Stimulated activated CD4-positive, alpha-beta T cell treated with anti-CD3 and anti-CD28 coated beads, Interleukin-12 subunit alpha, Interleukin-12 subunit beta, amount 100 ng/mL, for 48 hours (primary cell): ENCODE measurements at regions not wholly inside any gene's neighbourhood (a gene's known extent, or its start where the extent isn't known, plus 50 kb on each side); places are given as distances from the start of the nearest gene placed in this dataset.
"Not testable (repeated sequence)": the region's sequence is repeated elsewhere in the genome, so short reads cannot be mapped to it uniquely, and the experiment has no call there.

Experiments used
- DNase-seq, 3 donors: peaks; one replicate each; pipeline ENCODE4 v3.0.0-alpha.2; 2020; ENCODE audit warnings: low read depth in 2 of 3, low spot score in 1 of 3

DNA sequence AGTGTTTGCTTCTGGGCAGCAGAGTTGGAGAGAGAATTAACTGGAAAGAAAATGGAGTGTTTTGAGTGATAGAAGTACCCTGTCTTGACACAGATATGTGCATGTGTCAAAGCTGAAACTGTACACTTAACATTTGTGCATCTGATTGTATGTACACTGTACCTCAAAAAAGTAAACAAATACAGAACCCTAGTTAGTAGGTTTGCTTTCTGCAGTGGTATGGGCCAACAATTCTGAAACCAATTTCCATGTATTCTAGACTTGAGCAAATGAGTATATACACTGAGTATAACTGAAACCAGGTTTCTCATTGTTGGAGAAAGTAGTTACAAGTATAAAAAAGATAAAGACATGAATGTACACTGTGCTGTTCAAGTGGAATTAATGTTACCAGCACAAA, 52.4 kb downstream of the ELAPOR2 start:
- no peak for DNase-seq

DNA sequence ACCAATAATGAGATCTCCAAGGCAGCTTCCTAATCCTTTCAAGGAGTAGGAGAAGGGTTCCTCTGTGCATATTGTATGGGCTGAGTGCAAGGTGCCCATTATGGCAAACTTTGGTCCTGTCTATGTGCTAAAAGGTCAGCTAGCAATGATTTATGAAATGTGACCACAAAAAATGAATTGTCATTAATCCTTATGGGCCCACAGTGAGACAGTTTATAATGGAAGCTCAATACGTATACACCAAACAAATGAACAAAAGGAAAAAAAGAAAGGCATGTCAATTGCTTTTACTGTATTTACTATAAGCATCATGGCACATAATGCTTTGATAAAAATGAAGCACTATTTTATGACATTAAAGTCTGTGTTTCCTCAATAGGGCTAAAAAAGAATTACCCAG, 54.5 kb downstream of the ELAPOR2 start:
- DNase-seq: no peak

DNA sequence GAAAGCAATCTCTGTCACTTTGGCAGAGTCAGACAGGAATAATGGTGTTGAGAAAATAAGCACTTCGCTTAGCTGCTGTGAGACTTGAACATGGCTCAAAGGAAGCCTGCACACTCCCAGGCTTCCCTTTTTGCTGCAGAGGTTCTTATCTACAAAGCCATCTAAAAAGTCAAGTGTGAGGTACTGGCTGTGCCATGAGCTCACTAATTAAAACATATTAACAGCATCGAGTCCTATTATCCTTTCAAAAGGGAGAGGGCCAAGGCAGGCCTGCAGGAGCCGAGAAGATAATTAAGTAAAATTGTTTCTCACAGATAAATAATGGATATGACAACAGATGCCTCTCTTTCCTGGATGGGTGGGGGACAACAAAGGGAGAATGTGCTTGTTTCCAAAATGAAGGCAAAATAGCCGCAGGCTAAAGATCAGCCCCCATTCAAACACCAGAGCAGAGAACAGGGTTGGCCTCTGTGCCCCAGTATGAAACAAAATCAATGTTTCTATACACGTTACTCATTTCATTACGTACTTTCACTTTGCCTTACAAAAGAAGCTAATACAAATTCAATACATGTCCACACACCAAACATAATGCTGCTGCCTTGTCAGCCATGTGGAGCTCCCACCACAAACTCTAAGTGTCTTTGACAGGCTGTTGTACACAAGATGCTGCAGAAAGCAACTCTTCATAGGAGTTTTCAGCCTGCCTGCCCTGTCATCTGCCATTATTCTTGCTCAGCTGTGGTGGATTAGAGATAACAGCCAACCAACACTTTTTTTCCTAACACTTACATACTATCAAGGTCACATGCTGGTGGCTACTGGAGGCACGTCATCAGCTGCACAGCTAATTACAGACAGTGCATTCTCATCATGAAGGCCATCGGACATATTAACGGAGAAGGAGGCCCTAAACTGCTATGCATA, 55.3 kb downstream of the ELAPOR2 start:
- DNase-seq: no peak

DNA sequence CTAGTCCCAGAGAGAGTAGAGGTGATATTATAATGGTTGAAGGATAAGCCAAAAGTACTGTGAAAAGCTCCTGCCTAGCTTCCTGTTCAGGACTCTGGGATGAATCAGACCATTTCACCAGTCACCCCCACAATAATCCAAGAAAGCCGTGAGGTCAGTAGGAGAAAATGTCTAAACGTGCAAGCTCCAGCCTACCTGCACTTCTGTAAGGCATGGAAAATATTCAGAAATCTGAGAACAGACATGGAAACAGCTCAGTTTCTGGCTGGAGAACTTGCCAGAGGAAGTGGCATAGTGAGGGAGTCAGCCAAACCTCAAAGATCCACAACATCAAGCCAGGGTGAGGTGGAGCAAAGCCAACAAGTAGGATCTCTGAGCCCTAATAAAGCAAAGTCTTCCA, 58.2 kb downstream of the ELAPOR2 start:
- no peak for DNase-seq

DNA sequence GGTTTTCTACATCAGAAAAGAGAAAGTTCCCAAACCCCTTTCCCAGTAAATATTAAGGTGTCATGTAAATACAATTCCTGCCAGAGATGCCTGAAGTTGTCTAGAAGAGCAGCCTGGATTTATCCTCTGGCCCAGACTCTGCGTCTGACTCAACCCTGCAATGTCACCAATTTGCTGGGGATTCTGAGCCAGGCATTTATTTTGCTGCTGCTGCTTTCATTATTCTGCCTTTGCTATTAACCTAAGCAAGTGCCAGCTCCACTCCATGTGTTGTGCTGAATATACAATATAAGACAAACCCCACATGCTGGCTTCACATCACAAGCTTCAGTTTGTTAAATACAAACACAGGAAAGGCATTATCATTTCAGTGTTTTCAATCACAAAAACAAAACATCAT, 59.1 kb downstream of the ELAPOR2 start:
- no peak for DNase-seq

DNA sequence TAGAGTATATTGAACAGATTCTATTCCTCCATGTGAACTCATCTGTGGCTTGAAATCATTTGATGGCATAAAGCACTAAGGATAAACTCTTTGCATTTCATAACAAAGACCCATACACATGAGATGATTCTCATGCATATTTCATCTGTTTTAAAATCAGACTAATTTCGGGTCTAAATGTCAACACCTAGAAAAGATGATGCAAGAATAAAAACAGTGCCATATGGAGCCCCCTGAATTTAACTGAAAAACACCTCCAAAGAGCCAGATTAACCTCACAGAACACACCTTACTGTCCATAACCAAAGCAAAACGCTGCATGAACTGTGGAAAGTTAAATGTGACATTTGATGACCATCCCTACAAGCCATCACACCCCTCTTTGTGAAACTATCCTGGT, 59.7 kb downstream of the ELAPOR2 start:
- DNase-seq: no peak

DNA sequence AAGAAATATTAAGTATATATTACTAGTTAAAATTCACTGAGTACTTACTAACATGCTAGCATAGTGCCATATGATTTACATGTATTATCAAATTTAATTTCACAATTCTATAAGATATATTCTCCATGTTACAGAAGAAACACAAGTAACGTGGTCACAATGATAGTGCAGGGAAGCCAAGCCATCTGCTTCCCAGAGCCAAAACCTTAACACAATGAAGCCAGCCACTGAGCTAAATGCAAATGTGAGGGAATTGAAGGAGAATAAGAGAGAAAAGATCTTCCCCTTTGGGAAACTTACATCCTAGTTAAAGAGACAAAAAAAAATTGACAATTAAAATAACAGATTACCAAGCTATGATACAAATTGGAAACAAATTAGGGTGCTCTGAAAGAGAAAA, 63.6 kb downstream of the ELAPOR2 start:
- no peak for DNase-seq

DNA sequence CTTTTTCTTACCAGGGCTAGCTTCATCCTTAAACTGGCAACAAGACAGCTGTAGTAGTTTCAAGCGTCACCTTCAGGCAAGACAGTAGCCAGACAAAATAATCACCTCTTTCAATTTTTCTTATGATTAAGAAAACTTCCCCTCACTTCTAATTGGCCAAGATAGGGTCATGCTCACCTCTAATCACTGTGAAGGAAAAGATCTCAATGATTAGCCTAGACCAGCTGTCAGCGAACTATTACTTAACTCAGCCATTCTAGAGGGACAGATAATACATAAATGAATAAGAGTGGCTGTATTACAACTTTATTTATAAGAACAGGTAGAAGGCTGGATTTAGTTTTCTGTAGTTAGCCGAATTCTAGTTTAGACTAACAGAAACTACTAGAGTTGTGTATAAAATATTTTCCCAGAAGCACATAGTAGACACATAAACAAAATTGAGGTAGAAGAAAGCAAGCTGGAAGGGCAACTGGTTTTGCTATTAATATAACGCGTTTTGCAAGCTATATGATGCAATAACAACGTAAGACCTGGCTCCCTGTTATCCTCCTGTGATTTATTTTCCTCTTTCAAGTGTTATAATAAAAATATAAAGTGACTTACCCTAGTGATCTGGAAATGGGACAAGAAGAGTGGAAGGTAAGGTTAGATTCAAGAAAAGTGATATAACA, 64.3 kb downstream of the ELAPOR2 start:
- no peak for DNase-seq

DNA sequence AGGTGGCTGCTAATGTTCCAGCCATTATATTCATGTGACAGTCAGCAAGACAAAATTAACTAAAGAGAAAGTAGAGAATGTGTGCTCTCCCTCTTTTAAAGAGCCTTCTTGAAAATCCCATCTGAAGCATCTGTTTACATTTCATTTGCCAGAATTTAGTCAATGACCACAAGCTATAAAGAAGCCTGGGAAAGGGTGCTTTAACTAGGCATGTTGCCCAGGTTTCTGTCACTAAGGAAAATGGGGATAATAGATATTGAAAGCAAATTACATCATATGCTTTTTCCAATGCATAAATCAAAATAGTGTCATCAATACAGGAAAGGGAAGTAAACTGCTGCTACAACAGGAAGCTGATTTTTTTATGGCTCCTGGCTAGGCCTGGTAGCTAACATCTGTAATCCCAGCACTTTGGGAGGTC, 67.7 kb downstream of the ELAPOR2 start:
- DNase-seq: no peak

DNA sequence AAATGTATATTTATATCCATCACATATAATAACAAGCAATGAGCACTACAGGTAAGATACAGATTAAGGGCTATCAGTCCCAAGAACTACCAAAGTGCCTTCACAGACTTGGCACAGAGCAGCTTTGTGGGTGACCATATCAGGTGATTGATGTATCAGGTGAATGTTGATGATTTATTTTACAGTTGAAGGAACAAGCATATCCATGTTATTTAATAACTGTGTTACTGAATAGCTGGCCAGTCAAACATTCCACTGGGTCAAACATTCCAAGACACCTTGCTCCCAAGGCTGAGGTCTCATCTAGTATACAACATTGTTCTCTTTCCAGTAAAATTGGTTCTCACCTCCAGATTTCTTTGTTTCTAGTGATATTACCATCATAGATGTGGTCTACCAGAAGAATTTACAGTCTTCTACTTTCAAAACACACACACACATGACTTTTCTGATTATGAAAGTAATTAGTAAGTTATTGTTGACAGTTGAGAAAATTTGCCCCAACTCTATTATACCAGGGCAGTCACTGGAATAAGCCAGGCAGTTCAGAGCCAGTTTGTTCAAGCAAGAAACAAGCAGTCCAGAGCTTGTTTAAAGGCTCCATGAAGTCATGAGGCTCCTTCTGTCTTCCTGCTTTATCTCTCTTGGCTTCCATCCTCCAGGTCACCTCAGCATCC, 68.2 kb downstream of the ELAPOR2 start:
- no peak for DNase-seq

DNA sequence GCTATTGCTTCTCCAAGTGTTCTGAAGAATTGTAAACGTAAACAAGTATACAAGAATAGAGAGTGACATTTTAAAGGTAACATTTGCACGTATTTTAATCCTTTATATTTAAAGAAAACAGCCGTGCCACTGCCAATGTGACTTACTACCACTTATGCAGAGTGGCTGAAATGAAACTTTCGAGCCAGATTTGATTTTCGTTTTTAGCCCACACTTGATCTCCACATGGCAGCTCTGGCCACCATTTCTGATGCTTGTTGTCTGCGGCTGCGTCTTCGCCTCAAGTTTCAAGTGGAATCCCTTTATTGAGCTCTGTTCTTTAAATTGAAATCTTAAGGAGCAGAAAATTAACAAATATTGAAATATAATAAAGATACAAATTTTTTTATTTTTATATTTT, 70.0 kb downstream of the ELAPOR2 start:
- DNase-seq: no peak

DNA sequence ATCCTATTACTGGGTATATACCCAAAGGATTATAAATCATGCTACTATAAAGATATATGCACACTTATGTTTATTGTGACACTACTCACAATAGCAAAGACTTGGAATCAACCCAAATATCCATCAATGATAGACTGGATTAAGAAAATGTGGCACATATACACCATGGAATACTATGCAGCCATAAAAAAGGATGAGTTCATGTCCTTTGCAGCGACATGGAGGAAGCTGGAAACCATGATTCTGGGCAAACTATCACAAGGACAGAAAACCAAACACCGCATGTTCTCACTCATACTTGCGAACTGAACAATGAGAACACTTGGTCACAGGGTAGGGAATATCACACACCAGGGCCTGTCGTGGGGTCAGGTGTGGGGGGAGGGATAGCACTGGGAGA, 71.6 kb downstream of the ELAPOR2 start:
- not testable (repeated sequence) for DNase-seq

DNA sequence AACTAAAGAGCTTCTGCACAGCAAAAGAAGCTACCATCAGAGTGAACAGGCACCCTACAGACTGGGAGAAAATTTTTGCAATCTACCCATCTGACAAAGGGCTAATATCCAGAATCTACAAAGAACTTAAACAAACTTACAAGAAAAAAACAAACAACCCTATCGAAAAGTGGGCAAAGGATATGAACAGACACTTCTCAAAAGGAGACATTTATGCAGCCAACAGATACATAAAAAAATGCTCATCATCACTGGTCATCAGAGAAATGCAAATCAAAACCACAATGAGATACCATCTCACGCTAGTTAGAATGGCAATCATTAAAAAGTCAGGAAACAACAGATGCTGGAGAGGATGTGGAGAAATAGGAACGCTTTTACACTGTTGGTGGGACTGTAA, 72.1 kb downstream of the ELAPOR2 start:
- not testable (repeated sequence) for DNase-seq

DNA sequence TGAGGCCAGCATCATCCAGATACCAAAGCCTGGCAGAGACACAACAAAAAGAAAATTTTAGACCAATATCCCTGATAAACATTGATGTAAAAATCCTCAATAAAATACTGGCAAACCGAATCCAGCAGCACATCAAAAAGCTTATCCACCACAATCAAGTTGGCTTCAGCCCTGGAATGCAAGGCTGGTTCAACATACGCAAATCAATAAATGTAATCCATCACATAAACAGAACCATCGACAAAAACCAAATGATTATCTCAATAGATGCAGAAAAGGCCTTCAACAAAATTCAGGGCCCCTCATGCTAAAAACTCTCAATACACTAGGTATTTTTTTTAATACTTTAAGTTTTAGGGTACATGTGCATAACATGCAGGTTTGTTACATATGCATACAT, 74.1 kb downstream of the ELAPOR2 start:
- not testable (repeated sequence) for DNase-seq

DNA sequence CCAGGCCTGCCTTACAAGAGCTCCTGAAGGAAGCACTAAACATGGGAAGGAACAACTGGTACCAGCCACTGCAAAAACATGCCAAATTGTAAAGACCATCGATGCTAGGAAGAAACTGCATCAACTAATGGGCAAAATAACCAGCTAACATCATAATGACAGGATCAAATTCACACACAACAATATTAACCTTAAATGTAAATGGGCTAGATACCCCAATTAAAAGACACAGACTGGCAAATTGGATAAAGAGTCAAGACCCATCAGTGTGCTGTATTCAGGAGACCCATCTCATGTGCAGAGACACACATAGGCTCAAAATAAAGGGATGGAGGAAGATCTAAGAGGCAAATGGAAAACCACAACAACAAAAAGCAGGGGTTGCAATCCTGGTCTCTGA, 75.8 kb downstream of the ELAPOR2 start:
- DNase-seq: not testable (repeated sequence)

DNA sequence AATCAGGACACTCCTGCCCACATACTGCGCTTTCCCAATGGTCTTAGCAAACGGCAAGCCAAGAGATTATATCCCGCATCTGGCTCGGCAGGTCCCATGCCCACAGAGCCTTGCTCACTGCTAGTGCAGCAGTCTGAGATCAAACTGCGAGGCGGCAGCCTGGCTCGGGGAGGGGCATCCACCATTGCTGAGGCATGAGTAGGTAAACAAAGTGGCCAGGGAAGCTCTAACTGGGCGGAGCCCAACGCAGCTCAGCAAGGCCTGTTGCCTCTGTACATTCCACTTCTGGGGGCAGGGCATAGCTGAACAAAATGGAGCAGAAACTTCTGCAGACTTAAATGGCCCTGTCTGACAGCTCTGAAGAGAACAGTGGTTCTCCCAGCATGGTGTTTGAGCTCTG, 77.5 kb downstream of the ELAPOR2 start:
- not testable (repeated sequence) for DNase-seq

DNA sequence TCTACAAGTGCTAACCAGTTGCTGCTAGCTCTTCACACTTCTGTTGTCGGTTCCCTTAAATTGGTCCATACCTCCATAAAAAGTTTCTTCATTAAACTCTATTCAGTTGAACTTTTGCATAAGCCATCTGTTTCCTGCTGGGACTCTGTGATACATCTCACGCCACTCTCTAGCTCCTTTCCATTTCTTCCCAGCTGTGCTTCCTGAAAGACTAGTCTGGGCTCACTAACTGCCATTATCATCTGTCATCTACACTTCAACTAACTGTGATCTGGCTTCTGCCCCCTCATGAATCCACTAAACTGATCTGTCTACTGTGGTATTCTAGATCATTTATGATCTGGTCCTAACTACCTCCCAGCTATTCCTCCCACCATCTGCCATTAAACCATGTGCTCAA, 78.3 kb downstream of the ELAPOR2 start:
- no peak for DNase-seq

DNA sequence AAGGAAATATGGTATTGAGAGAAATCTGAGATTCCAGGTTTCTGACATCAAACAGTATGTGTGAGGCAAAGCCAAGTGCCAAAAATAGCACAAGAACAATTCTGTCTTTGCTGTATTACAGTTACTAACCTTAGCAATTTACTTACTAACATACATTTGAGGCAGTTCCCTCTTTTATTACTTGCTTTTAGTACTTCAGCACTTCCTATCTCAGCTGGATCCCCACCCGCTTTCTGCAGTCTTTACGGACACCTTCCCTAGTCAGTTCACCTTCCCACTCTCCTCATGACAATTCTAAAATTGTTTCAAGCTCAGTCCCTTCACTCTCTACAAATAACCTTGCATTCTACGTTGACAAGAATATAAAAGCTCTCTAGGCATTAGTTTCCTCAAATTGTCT, 79.2 kb downstream of the ELAPOR2 start:
- no peak for DNase-seq

DNA sequence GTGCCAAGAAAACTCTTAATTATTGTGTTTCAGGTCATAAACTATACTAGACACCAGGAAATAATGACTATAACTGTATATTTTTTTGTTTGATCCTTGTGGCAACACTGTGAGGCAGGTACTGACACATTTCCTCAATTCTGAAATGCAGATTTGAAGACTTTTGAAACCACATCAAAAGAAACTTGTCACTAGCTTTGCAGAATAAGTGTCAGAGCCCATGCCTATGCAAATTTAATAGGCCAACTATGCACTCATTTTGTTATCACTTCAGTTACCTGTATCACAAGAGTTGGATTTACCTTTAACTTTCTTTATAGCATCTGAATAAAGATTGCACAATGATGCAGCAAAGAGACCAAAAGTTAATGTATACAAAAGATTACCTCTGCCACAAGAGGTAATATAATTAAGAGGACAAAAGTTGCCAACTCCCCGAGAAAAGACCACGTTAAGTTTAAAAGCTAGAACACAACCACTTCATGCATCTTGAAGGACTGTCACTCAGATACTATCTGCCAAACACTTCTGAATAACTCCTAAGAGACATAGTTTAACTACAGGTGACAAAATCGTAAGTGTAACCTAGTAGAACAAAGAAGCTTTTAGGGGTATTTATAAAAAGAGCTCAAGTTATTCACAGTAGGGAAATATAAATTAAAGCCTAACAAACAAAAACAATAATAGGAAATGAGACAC, 80.5 kb downstream of the ELAPOR2 start:
- peak in 1 of 3 donors; percentile 15 for DNase-seq

DNA sequence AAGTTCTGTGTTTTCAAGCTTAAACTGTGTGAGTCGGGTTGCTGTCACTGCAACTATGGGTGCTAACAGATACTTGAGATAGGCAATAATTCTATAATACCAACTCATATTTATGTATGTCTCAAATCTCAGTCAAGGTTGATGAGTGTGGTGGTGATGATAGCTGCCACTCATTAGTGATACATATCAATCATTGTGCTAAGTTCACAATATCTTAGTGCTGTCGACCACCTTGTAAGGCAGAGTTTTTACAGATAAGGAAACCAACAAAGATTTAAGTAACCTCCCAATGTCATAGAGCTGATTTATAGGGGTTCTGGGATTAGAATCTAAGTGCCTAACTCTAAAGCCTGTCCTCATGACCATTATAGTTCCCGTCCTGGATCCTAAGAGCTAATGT, 82.5 kb downstream of the ELAPOR2 start:
- DNase-seq: no peak

DNA sequence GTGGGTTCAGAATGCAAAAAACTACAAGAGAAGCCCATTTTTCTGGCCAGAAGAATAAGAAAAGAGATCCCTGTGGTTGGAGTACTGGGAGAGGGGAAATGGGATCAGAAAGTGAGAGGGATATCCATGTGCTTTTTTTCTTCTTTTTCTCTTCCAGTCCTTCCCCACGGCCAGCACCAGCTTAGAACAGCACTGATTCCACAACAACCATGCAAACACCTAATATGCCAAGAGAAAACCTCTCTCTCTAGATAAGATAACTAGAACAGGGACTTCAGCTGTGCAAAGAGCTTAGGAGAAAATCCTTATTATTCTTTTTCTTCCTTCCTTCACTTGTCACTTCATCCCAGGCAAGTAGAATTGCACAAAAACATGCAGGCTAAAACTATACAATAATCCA, 83.5 kb downstream of the ELAPOR2 start:
- DNase-seq: no peak
